ENCODE measurements at regions not wholly inside any gene's neighbourhood (a gene's known extent, or its start where the extent isn't known, plus 50 kb on each side); places are given as distances from the start of the nearest gene placed in this dataset.

- Histone ChIP-seq H3K27me3 (ENCODE audit: control insufficient read depth, insufficient read depth, low read length) (no peaks in the 10 kb centered on the region), H3K4me1 (ENCODE audit: control insufficient read depth, insufficient read depth, low read length) (no peaks in the 10 kb centered on the region), H3K4me3 (ENCODE audit: low read length) (no peak overlapping the region), H3K27ac (ENCODE audit: low read length) (no peak overlapping the region), H3K36me3 (ENCODE audit: control insufficient read depth, insufficient read depth, low read length) (no peaks in the 10 kb centered on the region), H3K9me3 (ENCODE audit: control insufficient read depth, insufficient read depth, low read length) (no peaks in the 10 kb centered on the region)
- no peak for DNase-seq (ENCODE audit: low read depth, low spot score)
- no CpG with 5 or more reads among the region's 2 CpGs for WGBS (ENCODE audit: insufficient coverage, insufficient read length)
Observed at GRCh38 chr10:36302086-36302485, 660.0 kb upstream of the FZD8 start.

GRCh38 chr10:36301539-36301938, 659.4 kb upstream of the FZD8 start:
- Histone ChIP-seq H3K4me1 (ENCODE audit: control insufficient read depth, insufficient read depth, low read length) (no peaks in the 10 kb centered on the region), H3K27ac (ENCODE audit: low read length) (no peak overlapping the region), H3K27me3 (ENCODE audit: control insufficient read depth, insufficient read depth, low read length) (no peaks in the 10 kb centered on the region), H3K9me3 (ENCODE audit: control insufficient read depth, insufficient read depth, low read length) (no peaks in the 10 kb centered on the region), H3K4me3 (ENCODE audit: low read length) (no peak overlapping the region), H3K36me3 (ENCODE audit: control insufficient read depth, insufficient read depth, low read length) (no peaks in the 10 kb centered on the region)
- no CpG with 5 or more reads among the region's 1 CpG for WGBS (ENCODE audit: insufficient coverage, insufficient read length)
- DNase-seq (ENCODE audit: low read depth, low spot score) = no peak

GRCh38 chr10:36301139-36301538, 659.0 kb upstream of the FZD8 start:
- H3K4me3 ChIP-seq (ENCODE audit: low read length) = no peak overlapping the region
- no peaks in the 10 kb centered on the region for H3K4me1 ChIP-seq (ENCODE audit: control insufficient read depth, insufficient read depth, low read length)
- H3K27me3 ChIP-seq (ENCODE audit: control insufficient read depth, insufficient read depth, low read length) = no peaks in the 10 kb centered on the region
- WGBS (ENCODE audit: insufficient coverage, insufficient read length) = no CpG with 5 or more reads among the region's 2 CpGs
- H3K36me3 ChIP-seq (ENCODE audit: control insufficient read depth, insufficient read depth, low read length) = no peaks in the 10 kb centered on the region
- peak; percentile 2 for DNase-seq (ENCODE audit: low read depth, low spot score)
- no peaks in the 10 kb centered on the region for H3K9me3 ChIP-seq (ENCODE audit: control insufficient read depth, insufficient read depth, low read length)
- no peak overlapping the region for H3K27ac ChIP-seq (ENCODE audit: low read length)

- Histone ChIP-seq H3K4me1 (ENCODE audit: control insufficient read depth, insufficient read depth, low read length) (no peaks in the 10 kb centered on the region), H3K27me3 (ENCODE audit: control insufficient read depth, insufficient read depth, low read length) (no peaks in the 10 kb centered on the region), H3K4me3 (ENCODE audit: low read length) (no peak overlapping the region), H3K36me3 (ENCODE audit: control insufficient read depth, insufficient read depth, low read length) (no peaks in the 10 kb centered on the region), H3K9me3 (ENCODE audit: control insufficient read depth, insufficient read depth, low read length) (no peaks in the 10 kb centered on the region; the same call in 1 of the 2 replicates), H3K27ac (ENCODE audit: low read length) (no peak overlapping the region)
- no CpG with 5 or more reads among the region's 14 CpGs for WGBS (ENCODE audit: insufficient coverage, insufficient read length)
- no peak for DNase-seq (ENCODE audit: low read depth, low spot score)
Observed at GRCh38 chr10:36283827-36284226, 641.7 kb upstream of the FZD8 start.

- no peak for DNase-seq (ENCODE audit: low read depth, low spot score)
- Histone ChIP-seq H3K4me1 (ENCODE audit: control insufficient read depth, insufficient read depth, low read length) (no peaks in the 10 kb centered on the region), H3K27ac (ENCODE audit: low read length) (no peak overlapping the region), H3K36me3 (ENCODE audit: control insufficient read depth, insufficient read depth, low read length) (no peaks in the 10 kb centered on the region), H3K4me3 (ENCODE audit: low read length) (no peak overlapping the region), H3K27me3 (ENCODE audit: control insufficient read depth, insufficient read depth, low read length) (no peaks in the 10 kb centered on the region), H3K9me3 (ENCODE audit: control insufficient read depth, insufficient read depth, low read length) (no peaks in the 10 kb centered on the region; the same call in 1 of the 2 replicates)
- WGBS (ENCODE audit: insufficient coverage, insufficient read length) = no CpG with 5 or more reads among the region's 3 CpGs
Observed at GRCh38 chr10:36281831-36282331, 639.8 kb upstream of the FZD8 start.

GRCh38 chr10:36280890-36281499, 638.9 kb upstream of the FZD8 start:
- WGBS (ENCODE audit: insufficient coverage, insufficient read length) = no CpG with 5 or more reads among the region's 11 CpGs
- H3K27ac ChIP-seq (ENCODE audit: low read length) = no peak overlapping the region
- no peak overlapping the region for H3K4me3 ChIP-seq (ENCODE audit: low read length)

GRCh38 chr10:36280321-36280741, 638.2 kb upstream of the FZD8 start:
- Histone ChIP-seq H3K4me1 (ENCODE audit: control insufficient read depth, insufficient read depth, low read length) (no peaks in the 10 kb centered on the region), H3K9me3 (ENCODE audit: control insufficient read depth, insufficient read depth, low read length) (no peaks in the 10 kb centered on the region; the same call in 1 of the 2 replicates), H3K36me3 (ENCODE audit: control insufficient read depth, insufficient read depth, low read length) (no peaks in the 10 kb centered on the region), H3K27me3 (ENCODE audit: control insufficient read depth, insufficient read depth, low read length) (no peaks in the 10 kb centered on the region), H3K27ac (ENCODE audit: low read length) (no peak overlapping the region), H3K4me3 (ENCODE audit: low read length) (no peak overlapping the region)
- no peak for DNase-seq (ENCODE audit: low read depth, low spot score)
- no CpG with 5 or more reads among the region's 1 CpG for WGBS (ENCODE audit: insufficient coverage, insufficient read length)

More at GRCh38 chr10:36280890-36281499, 638.9 kb upstream of the FZD8 start:
- no peak for DNase-seq (ENCODE audit: low read depth, low spot score)
- Histone ChIP-seq H3K9me3 (ENCODE audit: control insufficient read depth, insufficient read depth, low read length) (no peaks in the 10 kb centered on the region; the same call in 1 of the 2 replicates), H3K27me3 (ENCODE audit: control insufficient read depth, insufficient read depth, low read length) (no peaks in the 10 kb centered on the region), H3K4me1 (ENCODE audit: control insufficient read depth, insufficient read depth, low read length) (no peaks in the 10 kb centered on the region), H3K36me3 (ENCODE audit: control insufficient read depth, insufficient read depth, low read length) (no peaks in the 10 kb centered on the region)

GRCh38 chr10:36278176-36278575, 636.1 kb upstream of the FZD8 start:
- WGBS (ENCODE audit: insufficient coverage, insufficient read length) = no CpG with 5 or more reads among the region's 3 CpGs
- Histone ChIP-seq H3K9me3 (ENCODE audit: control insufficient read depth, insufficient read depth, low read length) (no peaks in the 10 kb centered on the region), H3K27me3 (ENCODE audit: control insufficient read depth, insufficient read depth, low read length) (no peaks in the 10 kb centered on the region), H3K4me1 (ENCODE audit: control insufficient read depth, insufficient read depth, low read length) (no peaks in the 10 kb centered on the region; the same call in 1 of the 2 replicates), H3K4me3 (ENCODE audit: low read length) (no peak overlapping the region), H3K27ac (ENCODE audit: low read length) (no peak overlapping the region), H3K36me3 (ENCODE audit: control insufficient read depth, insufficient read depth, low read length) (no peaks in the 10 kb centered on the region)
- no peak for DNase-seq (ENCODE audit: low read depth, low spot score)

- Histone ChIP-seq H3K9me3 (ENCODE audit: control insufficient read depth, insufficient read depth, low read length) (no peaks in the 10 kb centered on the region), H3K4me3 (ENCODE audit: low read length) (no peak overlapping the region), H3K36me3 (ENCODE audit: control insufficient read depth, insufficient read depth, low read length) (no peaks in the 10 kb centered on the region), H3K27me3 (ENCODE audit: control insufficient read depth, insufficient read depth, low read length) (no peaks in the 10 kb centered on the region), H3K27ac (ENCODE audit: low read length) (no peak overlapping the region), H3K4me1 (ENCODE audit: control insufficient read depth, insufficient read depth, low read length) (no peaks in the 10 kb centered on the region; the same call in 1 of the 2 replicates)
- DNase-seq (ENCODE audit: low read depth, low spot score) = no peak
Observed at GRCh38 chr10:36277459-36277858, 635.4 kb upstream of the FZD8 start.

- WGBS (ENCODE audit: insufficient coverage, insufficient read length) = no CpG with 5 or more reads among the region's 2 CpGs
Observed at GRCh38 chr10:36271627-36272340, 629.7 kb upstream of the FZD8 start.

More at GRCh38 chr10:36271627-36272340, 629.7 kb upstream of the FZD8 start:
- H3K4me1 ChIP-seq (ENCODE audit: control insufficient read depth, insufficient read depth, low read length) = no peaks in the 10 kb centered on the region; the same call in 1 of the 2 replicates
- H3K27me3 ChIP-seq (ENCODE audit: control insufficient read depth, insufficient read depth, low read length) = no peaks in the 10 kb centered on the region
- no peak for DNase-seq (ENCODE audit: low read depth, low spot score)
- no peaks in the 10 kb centered on the region for H3K36me3 ChIP-seq (ENCODE audit: control insufficient read depth, insufficient read depth, low read length)
- H3K27ac ChIP-seq (ENCODE audit: low read length) = no peak overlapping the region
- peaks cover 1% of the 10 kb centered on the region; the same call in 1 of the 2 replicates for H3K9me3 ChIP-seq (ENCODE audit: control insufficient read depth, insufficient read depth, low read length)
- H3K4me3 ChIP-seq (ENCODE audit: low read length) = no peak overlapping the region

Data from iPS DF 6.9 (cell line).